H1 (cell line): ENCODE measurements at regions not wholly inside any gene's neighbourhood (a gene's known extent, or its start where the extent isn't known, plus 50 kb on each side); places are given as distances from the start of the nearest gene placed in this dataset.

ENCODE experiments used
- CTCF ChIA-PET: fragments of 300-600 bp; sonication (Branson Sonifier 250); formaldehyde crosslinking; loops from one replicate; lab custom pipeline; 2021; ENCODE audit not compliant: partially characterized antibody; lab: Charles Lee
- POLR2A ChIA-PET: fragments of 300-600 bp; sonication (Branson Sonifier 250); formaldehyde crosslinking; loops from one replicate; lab custom pipeline; 2021; ENCODE audit warnings: inconsistent platforms; ENCODE audit not compliant: partially characterized antibody; lab: Charles Lee
- DNase-seq, 2 experiments: peaks; one replicate each; pipeline versions ENCODE4 v3.0.0 to v3.0.0-alpha.2; 2010 to 2022; ENCODE audit warnings: low spot score in 2 of 2, low read depth in 1 of 2, mixed read lengths in 1 of 2
- FAIRE-seq: peaks from 2 replicates; lab custom pipeline; 2011; peaks lifted over from hg19 to GRCh38; lab: Jason Lieb, UNC
- H2AFZ ChIP-seq: 2 replicates; pipeline ENCODE4 v1.8.1; 2012; ENCODE audit warnings: low read length, inconsistent platforms
- H2AK5ac ChIP-seq: 2 replicates; pipeline ENCODE4 v1.6.1; 2013; ENCODE audit warnings: low read depth, low read length
- H2BK120ac ChIP-seq: replicated peaks from 2 replicates; pipeline ENCODE3; 2013; ENCODE audit warnings: low read depth, low read length, inconsistent platforms
- H2BK12ac ChIP-seq: 2 replicates; pipeline ENCODE4 v1.6.1; 2013; ENCODE audit warnings: low read depth, low read length
- H2BK15ac ChIP-seq: 2 replicates; pipeline ENCODE4 v1.6.1; 2013; ENCODE audit warnings: low read length
- H2BK20ac ChIP-seq: 2 replicates; pipeline ENCODE4 v1.6.1; 2013; ENCODE audit warnings: low read length
- H2BK5ac ChIP-seq: 2 replicates; pipeline ENCODE4 v1.6.1; 2013; ENCODE audit warnings: low read depth, low read length
- H3K14ac ChIP-seq: 2 replicates; pipeline ENCODE4 v1.6.1; 2013; ENCODE audit warnings: inconsistent platforms; ENCODE audit not compliant: insufficient read length
- H3K18ac ChIP-seq: 2 replicates; pipeline ENCODE4 v1.6.1; 2013; ENCODE audit warnings: low read length; ENCODE audit errors: extremely low read depth
- H3K23ac ChIP-seq: 2 replicates; pipeline ENCODE4 v1.6.1; 2013; ENCODE audit warnings: inconsistent platforms; ENCODE audit not compliant: insufficient read length
- H3K23me2 ChIP-seq: 2 replicates; pipeline ENCODE4 v1.6.1; 2013; ENCODE audit warnings: low read depth, low read length
- H3K27ac ChIP-seq: 2 replicates; pipeline ENCODE4 v1.6.1; 2011; ENCODE audit warnings: low read depth, low read length, inconsistent platforms
- H3K27me3 ChIP-seq, 4 experiments: replicated peaks in 1 of 4; 1 replicate in 1 of 4; 2 replicates in 3 of 4; pipeline versions ENCODE4 v1.6.1 to v1.8.1; 2011 to 2013; ENCODE audit warnings: low read length in 3 of 4, mild to moderate bottlenecking in 3 of 4, inconsistent platforms in 2 of 4, mixed read lengths in 2 of 4, moderate library complexity in 1 of 4; ENCODE audit not compliant: control insufficient read depth in 3 of 4, insufficient read depth in 3 of 4; ENCODE audit errors: extremely low read depth in 1 of 4
- H3K36me3 ChIP-seq, 4 experiments: 2 replicates each; pipeline versions ENCODE4 v1.6.1 to v1.8.1; 2011 to 2013; ENCODE audit warnings: mild to moderate bottlenecking in 4 of 4, low read length in 3 of 4, moderate library complexity in 2 of 4, control low read depth in 1 of 4, inconsistent platforms in 1 of 4; ENCODE audit not compliant: insufficient read depth in 4 of 4, control insufficient read depth in 2 of 4
- H3K4ac ChIP-seq: replicated peaks from 2 replicates; pipeline ENCODE3; 2013; ENCODE audit warnings: low read length, low read depth, mixed read lengths, inconsistent platforms; ENCODE audit not compliant: insufficient read length
- H3K4me1 ChIP-seq, 4 experiments: replicated peaks in 1 of 4; 1 replicate in 1 of 4; 2 replicates in 3 of 4; pipeline versions ENCODE4 v1.6.1 to v1.8.1; 2011 to 2013; ENCODE audit warnings: low read length in 3 of 4, inconsistent platforms in 2 of 4, mixed read lengths in 1 of 4; ENCODE audit not compliant: insufficient read depth in 4 of 4, control insufficient read depth in 3 of 4
- H3K4me2 ChIP-seq, 2 experiments: 2 replicates each; pipeline versions ENCODE4 v1.6.1 to v1.8.1; 2011 to 2013; ENCODE audit warnings: low read depth in 2 of 2, low read length in 2 of 2, control low read depth in 1 of 2, inconsistent platforms in 1 of 2, mild to moderate bottlenecking in 1 of 2; ENCODE audit not compliant: insufficient read depth in 1 of 2
- H3K4me3 ChIP-seq, 4 experiments: fragments of 200-600, 300-600 bp in 1 of 4; sonication (generic), shearing (Covaris generic), sonication (Bioruptor Twin) in 1 of 4; 2 replicates each; pipeline versions ENCODE4 v1.5.1 to v1.8.1; 2011 to 2016; ENCODE audit warnings: low read length in 4 of 4, low read depth in 3 of 4, control low read depth in 2 of 4, inconsistent platforms in 2 of 4, mild to moderate bottlenecking in 2 of 4, mixed read lengths in 1 of 4, moderate library complexity in 1 of 4; ENCODE audit not compliant: insufficient read depth in 2 of 4; ENCODE audit errors: extremely low read depth in 1 of 4
- H3K56ac ChIP-seq: replicated peaks from 2 replicates; pipeline ENCODE3; 2013; ENCODE audit warnings: low read depth, mild to moderate bottlenecking, mixed read lengths, low read length, inconsistent platforms; ENCODE audit not compliant: insufficient read length
- H3K79me1 ChIP-seq: 2 replicates; pipeline ENCODE4 v1.6.1; 2013; ENCODE audit warnings: low read depth, low read length, control low read depth
- H3K79me2 ChIP-seq, 2 experiments: 2 replicates each; pipeline versions ENCODE4 v1.6.1 to v1.8.1; 2012 to 2013; ENCODE audit warnings: low read length in 2 of 2, mild to moderate bottlenecking in 2 of 2, inconsistent platforms in 1 of 2; ENCODE audit not compliant: insufficient read depth in 2 of 2, control insufficient read depth in 1 of 2
- H3K9ac ChIP-seq, 4 experiments: replicated peaks in 1 of 4; 1 replicate in 1 of 4; 2 replicates in 3 of 4; pipeline versions ENCODE4 v1.6.1 to v1.8.1; 2011 to 2013; ENCODE audit warnings: low read depth in 3 of 4, low read length in 3 of 4, control low read depth in 2 of 4, mild to moderate bottlenecking in 2 of 4, moderate library complexity in 2 of 4, inconsistent platforms in 1 of 4; ENCODE audit errors: extremely low read depth in 1 of 4
- H3K9me3 ChIP-seq, 2 experiments: 2 replicates each; pipeline versions ENCODE4 v1.6.1 to v1.8.1; 2012 to 2013; ENCODE audit warnings: mild to moderate bottlenecking in 2 of 2, moderate library complexity in 2 of 2, control low read depth in 1 of 2, inconsistent platforms in 1 of 2, low read depth in 1 of 2, low read length in 1 of 2, mixed read lengths in 1 of 2; ENCODE audit not compliant: insufficient read depth in 2 of 2
- H4K20me1 ChIP-seq, 2 experiments: replicated peaks in 1 of 2; 2 replicates each; pipeline versions ENCODE3 to v1.8.1; 2011 to 2013; ENCODE audit warnings: inconsistent platforms in 2 of 2, low read length in 2 of 2, mild to moderate bottlenecking in 1 of 2; ENCODE audit not compliant: insufficient read depth in 2 of 2, control insufficient read depth in 1 of 2
- H4K5ac ChIP-seq: 2 replicates; pipeline ENCODE4 v1.6.1; 2013; ENCODE audit warnings: low read length, low read depth, mixed read lengths, inconsistent platforms; ENCODE audit not compliant: insufficient read length
- H4K8ac ChIP-seq: 2 replicates; pipeline ENCODE4 v1.8.0; 2013; ENCODE audit warnings: mild to moderate bottlenecking, moderate library complexity, low read length, inconsistent platforms; ENCODE audit not compliant: insufficient read depth; ENCODE audit errors: extremely low read depth
- H4K91ac ChIP-seq: replicated peaks from 2 replicates; pipeline ENCODE3; 2013; ENCODE audit warnings: low read length, mixed read lengths, inconsistent platforms; ENCODE audit not compliant: insufficient read length
- BACH1 ChIP-seq: IDR thresholded peaks from 2 replicates; pipeline ENCODE4 v1.6.1; 2012; ENCODE audit warnings: low read length, improper control_type of control experiment
- BCL11A ChIP-seq, 2 experiments: IDR thresholded peaks; one replicate each; pipeline ENCODE4 v1.6.1; 2011; ENCODE audit warnings: low read depth in 2 of 2, low read length in 2 of 2, mild to moderate bottlenecking in 2 of 2
- HDAC2 ChIP-seq, 2 experiments: fragments of 300-600 bp in 1 of 2; sonication (generic) in 1 of 2; IDR thresholded peaks; 2 replicates each; pipeline ENCODE4 v1.6.1; 2011 to 2012; ENCODE audit warnings: low read depth in 2 of 2, low read length in 2 of 2, mild to moderate bottlenecking in 2 of 2, moderate library complexity in 2 of 2, borderline replicate concordance in 1 of 2, inconsistent platforms in 1 of 2
- HDAC6 ChIP-seq: IDR thresholded peaks from one replicate; pipeline ENCODE4 v1.7.1; 2012; ENCODE audit warnings: low read depth, mild to moderate bottlenecking, inconsistent platforms, low read length, moderate library complexity
- JUN ChIP-seq: IDR thresholded peaks from 2 replicates; pipeline ENCODE4 v1.6.1; 2011; ENCODE audit warnings: low read depth, mild to moderate bottlenecking, improper control_type of control experiment, low read length
- KDM5A ChIP-seq: fragments of 200-600 bp; IDR thresholded peaks from 2 replicates; pipeline ENCODE4 v1.7.1; 2012; ENCODE audit warnings: mild to moderate bottlenecking, low read length, inconsistent platforms, mixed read lengths
- NRF1 ChIP-seq: IDR thresholded peaks from 2 replicates; pipeline ENCODE4 v1.6.1; 2011; ENCODE audit warnings: mild to moderate bottlenecking, low read depth, low read length, improper control_type of control experiment
- PHF8 ChIP-seq: fragments of 200-600 bp; sonication (generic); conservative IDR thresholded peaks from 2 replicates; pipeline ENCODE4 v1.7.1; 2012; ENCODE audit warnings: low read depth, mild to moderate bottlenecking, inconsistent platforms, low read length, moderate library complexity
- POLR2A ChIP-seq, 2 experiments: IDR thresholded peaks; 1 replicate in 1 of 2; 2 replicates in 1 of 2; pipeline ENCODE4 v1.6.1; 2011; ENCODE audit warnings: low read depth in 2 of 2, low read length in 2 of 2, mild to moderate bottlenecking in 2 of 2; ENCODE audit errors: control extremely low read depth in 1 of 2
- POLR2AphosphoS5 ChIP-seq: IDR thresholded peaks from 2 replicates; pipeline ENCODE4 v1.6.1; 2011; ENCODE audit warnings: low read depth, low read length
- RXRA ChIP-seq: IDR thresholded peaks from 2 replicates; pipeline ENCODE4 v1.6.1; 2011; ENCODE audit warnings: low read depth, mild to moderate bottlenecking, low read length, moderate library complexity; ENCODE audit not compliant: insufficient read depth
- SP4 ChIP-seq: IDR thresholded peaks from 2 replicates; pipeline ENCODE4 v1.6.1; 2012; ENCODE audit warnings: low read length, inconsistent platforms
- TEAD4 ChIP-seq: IDR thresholded peaks from 2 replicates; pipeline ENCODE4 v1.6.1; 2012; ENCODE audit warnings: low read depth, low read length, inconsistent platforms, mixed read lengths
- YY1 ChIP-seq: IDR thresholded peaks from 2 replicates; pipeline ENCODE4 v1.6.1; 2011; ENCODE audit warnings: low read depth, mild to moderate bottlenecking, low read length
- WGBS, 2 experiments: shearing (Covaris generic) in 1 of 2; methylation state at CpG; one replicate each; pipeline versions ENCODE4 v1.1.6 to v1.1.7; 2013 to 2015; ENCODE audit warnings: low lambda C conversion rate in 2 of 2, mixed read lengths in 2 of 2, inconsistent platforms in 1 of 2, low coverage in 1 of 2, missing lambda C conversion rate in 1 of 2; ENCODE audit not compliant: insufficient replicate concordance in 2 of 2, insufficient coverage in 1 of 2, insufficient read length in 1 of 2; ENCODE audit errors: extremely low coverage in 1 of 2, missing lambda C conversion rate in 1 of 2; 5-methylcytosine and 5-hydroxymethylcytosine counted together
- TF ChIP-seq, protein P1 (sequence below): IDR thresholded peaks from 2 replicates; pipeline ENCODE4 v1.6.1; 2012; ENCODE audit warnings: low read length, inconsistent platforms

- DNase-seq (no peak), FAIRE-seq (no peak)
- Histone ChIP-seq H3K4me1 (no peaks in the 10 kb centered on the region), H3K18ac (no peak overlapping the region), H3K79me2 (no peaks in the 10 kb centered on the region), H2BK12ac (no peak overlapping the region), H2BK120ac (no peak overlapping the region), H3K4ac (no peak overlapping the region), H2BK15ac (no peak overlapping the region), H3K27me3 (no peaks in the 10 kb centered on the region), H4K91ac (no peak overlapping the region), H4K5ac (no peak overlapping the region), H2BK5ac (no peak overlapping the region), H3K9me3 (no peaks in the 10 kb centered on the region), H3K14ac (no peak overlapping the region), H2AFZ (no peak overlapping the region), H3K23ac (no peak overlapping the region), H3K79me1 (no peaks in the 10 kb centered on the region), H3K27ac (no peak overlapping the region), H3K9ac (no peak overlapping the region), H2AK5ac (no peak overlapping the region), H2BK20ac (no peak overlapping the region), H3K4me3 (no peak overlapping the region), H3K4me2 (no peak overlapping the region), H3K36me3 (no peaks in the 10 kb centered on the region), H4K20me1 (no peaks in the 10 kb centered on the region), H3K56ac (no peak overlapping the region), H4K8ac (no peak overlapping the region), H3K23me2 (no peaks in the 10 kb centered on the region; the same call in 1 of the 2 replicates)
- 96% methylated on average over 3 of the region's 3 CpGs; no CpG with 5 or more reads in 1 of the 2 experiments for WGBS, 2 experiments
- ChIA-PET CTCF (no interaction called here), POLR2A (no interaction called here)
- TF ChIP-seq RXRA (no peak), KDM5A (no peak), HDAC2 (IDR thresholded peaks at IDR 0.05; ENCODE audit: borderline replicate concordance in 1 of 2, low read depth in 2 of 2, low read length in 2 of 2) (no peak), NRF1 (no peak), PHF8 (no peak), SP4 (no peak), BCL11A (IDR thresholded peaks at IDR 0.05; ENCODE audit: low read depth in 2 of 2, low read length in 2 of 2) (no peak), BACH1 (no peak), POLR2AphosphoS5 (no peak), HDAC6 (no peak), JUN (no peak), POLR2A (IDR thresholded peaks at IDR 0.05; ENCODE audit: control extremely low read depth in 1 of 2, low read depth in 2 of 2, low read length in 2 of 2) (no peak), TEAD4 (no peak), YY1 (no peak)
- TF ChIP-seq, protein P1, sequence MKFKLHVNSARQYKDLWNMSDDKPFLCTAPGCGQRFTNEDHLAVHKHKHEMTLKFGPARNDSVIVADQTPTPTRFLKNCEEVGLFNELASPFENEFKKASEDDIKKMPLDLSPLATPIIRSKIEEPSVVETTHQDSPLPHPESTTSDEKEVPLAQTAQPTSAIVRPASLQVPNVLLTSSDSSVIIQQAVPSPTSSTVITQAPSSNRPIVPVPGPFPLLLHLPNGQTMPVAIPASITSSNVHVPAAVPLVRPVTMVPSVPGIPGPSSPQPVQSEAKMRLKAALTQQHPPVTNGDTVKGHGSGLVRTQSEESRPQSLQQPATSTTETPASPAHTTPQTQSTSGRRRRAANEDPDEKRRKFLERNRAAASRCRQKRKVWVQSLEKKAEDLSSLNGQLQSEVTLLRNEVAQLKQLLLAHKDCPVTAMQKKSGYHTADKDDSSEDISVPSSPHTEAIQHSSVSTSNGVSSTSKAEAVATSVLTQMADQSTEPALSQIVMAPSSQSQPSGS: no peak
These were observed 742.2 kb upstream of the SLITRK6 start for GRCh38 chr13:86541461-86541860.
